Activated CD8-positive, alpha-beta memory T cell treated with anti-CD3 and anti-CD28 coated beads, Interleukin-2, amount 50 U/mL, for 4 hours (primary cell): ENCODE measurements at regions not wholly inside any gene's neighbourhood (a gene's known extent, or its start where the extent isn't known, plus 50 kb on each side); places are given as distances from the start of the nearest gene placed in this dataset.

Experiments
- DNase-seq: peaks from one replicate; pipeline ENCODE4 v3.0.0-alpha.2; 2020

DNA sequence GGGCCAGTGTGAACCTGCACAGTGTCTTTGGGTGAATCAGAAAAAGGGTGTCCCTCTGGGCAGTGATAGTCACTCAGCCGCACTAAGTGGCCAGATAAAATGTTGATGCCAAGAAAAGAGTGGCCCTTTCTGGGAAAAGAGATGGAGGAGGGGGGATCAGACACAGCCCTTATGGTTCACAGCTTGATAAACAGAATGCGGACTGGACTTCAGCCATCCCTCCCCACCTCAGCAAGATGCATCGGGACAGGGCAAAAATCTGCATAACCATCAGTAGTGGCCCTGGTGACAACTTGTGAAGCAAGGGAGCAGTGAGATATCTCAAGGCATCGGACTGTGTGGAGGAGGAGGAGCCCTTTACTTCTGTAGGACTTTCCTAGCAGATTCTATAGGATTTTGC, 353.8 kb upstream of the PLXNA2 start:
- DNase-seq = no peak

- no peak for DNase-seq
Measured at GRCh38 chr1:208599063-208599462, 354.9 kb upstream of the PLXNA2 start.

DNA sequence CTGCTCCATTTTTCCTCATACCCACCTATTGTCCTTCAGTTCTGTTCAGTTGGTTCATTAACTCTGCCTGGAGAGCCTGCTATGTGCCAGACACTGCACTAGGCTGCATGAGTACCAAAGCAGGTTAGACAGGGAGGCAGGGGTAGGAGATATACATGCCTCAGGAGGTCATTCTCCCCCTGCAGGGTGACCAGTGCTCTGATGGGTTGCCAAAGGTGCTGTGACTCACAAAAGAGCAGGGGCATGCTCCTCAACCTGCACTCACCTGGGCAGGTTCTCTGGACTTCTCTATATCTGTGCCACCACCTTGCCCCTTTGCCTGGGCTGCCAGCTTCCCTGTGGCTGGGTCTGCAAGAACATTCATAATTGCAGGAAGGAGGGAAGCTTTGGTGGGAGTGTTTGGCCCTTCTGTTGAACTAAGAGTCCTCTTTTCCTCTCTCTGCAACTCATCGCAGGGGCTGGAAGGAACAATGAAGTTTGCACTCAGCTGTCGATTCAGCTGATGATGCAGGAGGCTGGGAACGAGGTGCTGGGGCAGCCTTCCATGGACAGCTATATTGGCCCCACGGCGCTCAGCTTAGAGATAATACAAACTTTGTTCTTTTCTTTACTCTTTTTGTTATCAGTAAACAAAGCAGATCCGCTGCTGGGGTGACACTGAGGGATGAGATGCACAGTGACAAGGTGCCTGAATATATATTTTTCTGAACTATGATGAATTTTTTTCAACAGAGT, 356.4 kb upstream of the PLXNA2 start:
- no peak for DNase-seq

DNA sequence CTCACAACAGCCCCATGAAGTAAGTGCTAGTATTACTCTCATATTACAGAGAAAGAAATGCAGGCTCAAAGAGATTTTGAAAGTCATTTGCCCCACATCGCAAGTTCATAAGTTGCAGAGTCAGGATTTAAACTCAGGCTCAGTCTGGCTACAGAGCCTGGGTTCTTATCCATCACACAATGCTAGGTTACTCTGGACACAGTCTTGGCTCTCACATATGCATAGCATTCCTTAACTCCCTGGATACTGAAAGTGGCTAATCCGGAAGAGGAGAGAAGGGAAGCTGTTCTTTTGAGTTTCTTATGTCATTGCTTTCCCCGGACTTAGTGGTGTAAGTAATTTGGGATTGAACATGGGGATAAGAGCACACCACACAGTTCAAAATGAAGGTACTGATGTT, 357.4 kb upstream of the PLXNA2 start:
- no peak for DNase-seq

GRCh38 chr1:208603721-208604120, 359.5 kb upstream of the PLXNA2 start:
- no peak for DNase-seq

DNA sequence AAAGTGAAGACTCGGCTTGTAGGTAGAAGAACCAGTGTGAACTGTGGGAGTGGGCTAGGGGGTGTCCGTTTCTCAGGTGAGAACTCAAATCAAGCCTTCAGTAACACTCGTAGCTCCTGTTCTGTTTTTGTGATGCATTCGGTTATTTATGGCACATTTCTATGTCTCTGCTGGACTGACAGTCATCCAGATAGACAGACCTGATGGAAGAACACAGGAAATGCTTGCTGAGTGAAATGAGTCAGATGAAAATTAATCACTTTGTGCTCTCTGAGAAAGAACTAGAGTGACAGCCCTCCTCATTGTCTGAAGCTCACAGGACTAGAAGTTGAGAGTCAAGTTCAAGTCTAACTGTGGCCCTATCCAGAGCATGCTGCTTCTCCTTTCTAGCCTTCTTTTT, 360.1 kb upstream of the PLXNA2 start:
- DNase-seq = no peak

DNA sequence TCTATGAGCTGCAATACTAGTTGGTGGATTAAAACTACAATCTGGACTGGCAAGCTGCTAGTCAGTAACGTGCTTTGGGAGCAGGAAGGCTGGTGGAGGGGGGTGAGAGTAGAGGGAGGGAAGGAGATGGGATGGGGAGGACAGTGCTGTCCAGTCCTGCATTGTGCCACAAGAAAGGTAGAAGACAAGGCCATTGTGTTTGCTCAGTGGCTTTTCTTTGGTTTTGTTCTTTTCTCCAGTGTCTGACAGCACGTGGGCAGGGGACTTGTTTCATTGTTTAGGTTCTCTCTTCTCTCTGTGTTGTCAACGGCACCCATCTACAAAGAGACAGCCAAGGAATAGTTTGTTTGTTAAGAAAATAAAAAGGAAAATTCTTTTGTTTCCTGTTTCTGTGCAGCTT, 362.8 kb upstream of the PLXNA2 start:
- DNase-seq = no peak

- DNase-seq = no peak
Measured at GRCh38 chr1:208607616-208608015, 363.4 kb upstream of the PLXNA2 start.

DNA sequence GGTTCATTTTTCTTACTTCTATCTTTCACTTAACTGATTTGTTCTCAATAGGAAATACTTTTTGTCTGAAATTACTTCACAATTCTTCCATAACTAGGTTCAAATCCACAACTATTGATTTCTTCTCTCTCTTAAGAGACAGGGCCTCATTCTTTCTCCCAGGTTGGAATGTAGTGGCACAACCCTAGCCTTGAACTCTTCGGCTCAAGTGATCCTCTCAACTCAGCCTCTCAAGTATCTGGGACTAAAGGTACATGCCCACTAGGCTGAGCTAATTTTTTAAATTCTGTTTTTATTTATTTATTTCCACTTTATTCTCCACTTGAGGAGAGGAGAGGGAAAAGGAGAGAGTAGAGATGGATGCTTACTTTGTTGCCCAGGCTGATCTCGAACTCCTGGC, 370.4 kb upstream of the PLXNA2 start:
- DNase-seq = no peak

DNA sequence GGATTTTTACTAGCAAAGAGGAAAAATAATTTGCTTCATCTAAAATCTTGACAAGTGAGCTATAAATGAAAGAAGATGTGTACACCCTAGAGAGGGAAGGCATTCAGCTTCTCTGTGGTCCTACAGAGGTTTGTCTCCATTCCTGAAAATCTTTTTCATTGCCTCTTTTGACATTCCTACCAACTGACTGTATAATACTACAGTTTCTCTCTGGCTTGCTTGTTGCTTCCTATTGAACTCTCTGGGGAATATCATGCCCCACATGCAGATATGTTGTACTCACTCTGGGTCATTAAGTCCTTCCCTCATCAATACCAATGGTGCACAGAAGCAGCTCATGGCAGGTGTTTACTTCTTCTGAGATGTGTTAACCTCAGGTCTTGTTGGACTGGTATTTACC, 371.2 kb upstream of the PLXNA2 start:
- DNase-seq = no peak

- DNase-seq = no peak
Measured at GRCh38 chr1:208616776-208617175, 372.6 kb upstream of the PLXNA2 start.

GRCh38 chr1:208628022-208628914, 384.1 kb upstream of the PLXNA2 start:
- no peak for DNase-seq

DNA sequence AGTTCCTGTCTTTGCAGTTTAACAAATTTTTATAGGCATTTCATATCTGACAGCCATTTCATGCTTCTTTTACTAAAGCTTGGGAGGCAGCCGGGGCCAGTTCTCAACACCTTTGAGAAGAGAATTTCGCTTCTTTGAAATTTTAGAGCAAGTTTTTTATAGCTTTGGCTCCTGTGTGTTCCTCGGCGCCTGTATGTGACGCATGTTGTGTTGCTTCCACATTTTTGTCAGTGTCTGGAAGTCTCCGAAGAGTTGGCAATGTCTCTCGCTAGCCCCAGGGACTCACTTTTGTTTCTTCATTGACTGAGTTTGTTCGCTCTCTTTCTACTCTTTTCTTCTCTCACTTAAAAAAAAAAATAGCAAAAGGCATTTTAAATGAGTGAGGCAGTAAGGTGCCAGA, 386.9 kb upstream of the PLXNA2 start:
- DNase-seq = no peak

DNA sequence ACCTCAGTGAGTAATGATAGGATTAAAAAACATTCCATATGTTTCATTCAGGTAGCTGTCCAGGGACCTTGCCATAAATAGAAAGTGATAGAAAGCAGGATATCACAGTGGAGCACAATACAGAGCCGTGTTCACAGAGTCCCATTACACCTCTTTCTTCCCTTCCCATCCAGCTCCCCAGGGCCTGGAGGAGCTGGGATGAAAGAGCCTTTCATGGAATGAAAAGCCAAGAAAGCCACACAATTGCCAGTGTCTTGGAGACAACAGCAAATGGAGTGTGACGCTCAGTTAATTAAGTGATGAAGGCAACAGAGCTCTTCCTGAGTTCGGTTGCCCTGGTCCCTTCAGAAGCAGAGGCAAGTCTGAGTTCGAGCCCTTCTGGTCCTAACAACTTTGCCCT, 387.3 kb upstream of the PLXNA2 start:
- no peak for DNase-seq

GRCh38 chr1:208634346-208635140, 390.4 kb upstream of the PLXNA2 start:
- DNase-seq = no peak

DNA sequence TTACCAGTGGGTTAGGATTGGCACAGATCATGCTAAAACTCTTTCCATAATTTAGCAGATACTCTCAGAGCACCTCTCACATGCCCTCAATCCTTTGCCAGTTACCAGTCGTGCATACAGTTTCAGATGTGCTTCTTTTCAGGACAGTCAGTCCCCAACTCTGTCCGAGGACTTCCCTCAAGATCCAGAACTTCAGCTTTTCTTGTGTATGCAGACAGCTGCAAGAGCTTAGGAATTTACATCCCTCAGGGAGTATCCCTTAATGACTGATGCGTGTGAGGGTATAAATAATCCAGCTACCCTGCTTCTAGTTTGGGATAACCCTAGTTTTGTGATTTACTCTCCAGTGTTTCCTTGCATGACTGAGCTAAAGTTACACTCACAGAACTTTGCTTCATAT, 393.0 kb upstream of the PLXNA2 start:
- no peak for DNase-seq

DNA sequence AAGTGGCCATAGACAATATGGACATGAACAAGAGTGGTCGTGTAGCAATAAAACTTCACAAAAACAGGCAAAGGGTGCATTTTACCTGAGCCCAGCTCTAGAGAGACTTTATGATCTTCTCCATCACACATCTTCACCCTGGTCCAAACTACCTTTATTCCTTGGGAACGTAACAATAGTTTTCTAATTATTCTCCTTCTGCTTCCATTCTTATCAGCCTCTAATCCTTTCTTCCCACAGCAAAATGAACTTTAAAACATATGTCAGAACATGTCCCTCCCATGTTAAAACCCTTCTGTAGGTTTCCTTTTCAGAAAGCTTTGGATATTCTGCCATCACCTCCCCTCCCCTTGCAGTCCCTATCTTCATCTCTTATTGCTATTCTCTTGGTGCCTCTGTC, 395.2 kb upstream of the PLXNA2 start:
- no peak for DNase-seq

- no peak for DNase-seq
Measured at GRCh38 chr1:208640295-208640694, 396.1 kb upstream of the PLXNA2 start.

GRCh38 chr1:208641579-208642280, 397.5 kb upstream of the PLXNA2 start:
- no peak for DNase-seq

DNA sequence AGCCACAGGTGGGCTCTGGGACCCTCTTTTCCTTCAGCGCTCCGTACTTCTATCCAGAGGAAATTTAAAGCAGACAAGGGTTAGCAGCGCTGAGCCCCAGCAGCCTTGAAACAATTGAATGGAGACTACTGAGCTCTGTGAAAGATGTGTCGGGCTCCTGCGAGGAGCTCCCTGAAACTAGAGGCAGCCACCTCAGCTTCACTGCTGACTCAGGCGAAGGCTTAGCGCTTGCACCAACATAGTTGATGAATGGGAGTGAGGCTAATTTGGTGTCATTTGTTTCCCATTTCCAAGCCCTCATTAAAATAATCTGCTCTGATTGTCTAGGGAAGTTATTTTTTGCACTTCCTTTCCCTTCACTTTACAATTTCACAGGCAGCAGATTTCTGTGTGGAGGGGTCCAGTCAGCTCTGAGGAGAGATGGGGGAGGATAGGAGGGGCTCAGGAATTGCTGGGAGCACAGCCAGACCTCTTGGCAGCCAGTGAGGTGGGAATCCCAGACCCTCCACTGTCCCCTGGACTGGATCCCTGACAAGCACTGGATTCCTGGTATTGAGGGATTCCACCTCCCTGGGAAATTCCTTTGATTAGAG, 398.9 kb upstream of the PLXNA2 start:
- DNase-seq = no peak

GRCh38 chr1:208644401-208645160, 400.4 kb upstream of the PLXNA2 start:
- no peak for DNase-seq

DNA sequence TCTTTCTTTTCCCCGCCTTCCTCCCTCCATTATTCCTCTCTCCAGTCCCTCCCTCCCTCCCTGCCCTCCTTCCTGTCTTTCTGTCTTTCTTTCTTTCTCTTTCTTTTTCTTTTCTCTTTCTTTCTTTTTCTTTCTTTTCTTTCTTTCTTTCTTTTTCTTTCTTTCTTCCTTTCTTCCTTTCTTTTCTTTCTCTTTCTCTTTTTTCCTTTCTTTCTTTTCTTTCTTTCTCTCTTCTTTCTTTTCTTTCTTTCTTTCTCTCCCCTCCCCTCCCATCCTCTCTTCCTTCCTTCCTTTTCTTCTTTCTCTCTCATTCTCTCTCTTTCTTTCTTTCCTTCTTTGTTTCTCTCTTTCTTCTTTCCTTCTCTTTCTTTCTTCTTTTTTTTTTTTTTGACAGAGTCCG, 402.2 kb upstream of the PLXNA2 start:
- no peak for DNase-seq
